ENCODE measurements at regions not wholly inside any gene's neighbourhood (a gene's known extent, or its start where the extent isn't known, plus 50 kb on each side); places are given as distances from the start of the nearest gene placed in this dataset.

GRCh38 chr18:55849391-55849790, 261.4 kb upstream of the TCF4 start:
- no peak overlapping the region for H4K91ac ChIP-seq (ENCODE audit: insufficient read length, low read depth, low read length)
- H2BK12ac ChIP-seq (ENCODE audit: insufficient read length, low read depth, low read length), result no peak overlapping the region
- H3K23ac ChIP-seq (ENCODE audit: insufficient read length, low read depth, low read length), result no peak overlapping the region
- no peak overlapping the region for H2AK5ac ChIP-seq (ENCODE audit: insufficient read length, low read length)
- H3K79me2 ChIP-seq (ENCODE audit: insufficient read depth, low read length), result no peaks in the 10 kb centered on the region
- H2BK20ac ChIP-seq (ENCODE audit: low read depth, low read length, poor library complexity, severe bottlenecking), result no peak overlapping the region
- no peak overlapping the region for H2AFZ ChIP-seq (ENCODE audit: low read length)
- H4K5ac ChIP-seq (ENCODE audit: insufficient read length, low read depth, low read length), result no peak overlapping the region
- Mint-ChIP-seq H3K27ac (no peak overlapping the region), H3K4me3 (no peak overlapping the region), H3K4me1 (0 out of 4 replicates have a peak, but pooled peaks cover 0 to 2% of the 10 kb centered on the region in 2 experiments), H3K36me3 (ENCODE audit: insufficient read depth in 1 of 3, low read depth in 3 of 3) (no peaks in the 10 kb centered on the region), H3K9me3 (no peaks in the 10 kb centered on the region), H3K27me3 (ENCODE audit: low read depth) (no peaks in the 10 kb centered on the region)
- TF ChIP-seq CTCF (conservative IDR thresholded peaks at IDR 0.05), result no peak
- no peak overlapping the region for H3K4ac ChIP-seq (ENCODE audit: low read depth, low read length)
- no peak for DNase-seq
- no peak overlapping the region for H3K56ac ChIP-seq (ENCODE audit: insufficient read length, low read depth, low read length)
- no peaks in the 10 kb centered on the region for H3K23me2 ChIP-seq (ENCODE audit: insufficient read length, low read depth, low read length, poor library complexity, severe bottlenecking)
- H3K9ac ChIP-seq (ENCODE audit: extremely low read depth, insufficient read length, low read length), result no peak overlapping the region
- H3T11ph ChIP-seq (ENCODE audit: low read length), result no peak overlapping the region
- no CpG with 5 or more reads among the region's 1 CpG for WGBS (ENCODE audit: extremely low coverage, insufficient read length, low lambda C conversion rate)
- H4K20me1 ChIP-seq (ENCODE audit: control insufficient read depth, insufficient read depth, insufficient read length), result no peaks in the 10 kb centered on the region
- H3K27ac ChIP-seq (ENCODE audit: insufficient read length, low read depth, low read length), result no peak overlapping the region
- no peak overlapping the region for H2BK120ac ChIP-seq (ENCODE audit: low read depth, low read length, poor library complexity, severe bottlenecking)
- H3K14ac ChIP-seq (ENCODE audit: insufficient read depth, low read length), result no peak overlapping the region
- H3K18ac ChIP-seq (ENCODE audit: insufficient read length, low read depth, low read length), result no peak overlapping the region
- no peaks in the 10 kb centered on the region for H3K79me1 ChIP-seq (ENCODE audit: insufficient read depth, low read depth, low read length, poor library complexity, severe bottlenecking)
- no peaks in the 10 kb centered on the region for H3K9me3 ChIP-seq (ENCODE audit: control insufficient read depth, low read depth, low read length)
- no peak overlapping the region for H2BK15ac ChIP-seq (ENCODE audit: low read depth, low read length)
- H3K4me1 ChIP-seq (ENCODE audit: insufficient read depth, low read length), result no peaks in the 10 kb centered on the region
- no peak overlapping the region for H2BK5ac ChIP-seq (ENCODE audit: insufficient read length, low read length)
- no peak overlapping the region for H4K8ac ChIP-seq (replicated peaks; ENCODE audit: insufficient read length, low read depth, low read length)
- no peak overlapping the region for H3K4me2 ChIP-seq (ENCODE audit: insufficient read depth, insufficient read length, low read length)
- H3K27me3 ChIP-seq (ENCODE audit: insufficient read depth, low read length), result no peaks in the 10 kb centered on the region
